HL-60 (cell line): ENCODE measurements at regions not wholly inside any gene's neighbourhood (a gene's known extent, or its start where the extent isn't known, plus 50 kb on each side); places are given as distances from the start of the nearest gene placed in this dataset.

Experiments used
- POLR2AphosphoS5 ChIP-seq: IDR thresholded peaks from 2 replicates; pipeline ENCODE4 v1.6.1; 2012; ENCODE audit warnings: low read depth
- SPI1 ChIP-seq: IDR thresholded peaks from 2 replicates; pipeline ENCODE4 v1.6.1; 2012; ENCODE audit warnings: low read depth, mild to moderate bottlenecking, borderline replicate concordance
- TF ChIP-seq, protein P1 (sequence below): IDR thresholded peaks from one replicate; pipeline ENCODE4 v1.5.1; 2011; ENCODE audit warnings: low read length, control low read depth, inconsistent platforms; ENCODE audit not compliant: insufficient read depth
- TF ChIP-seq, protein P2 (sequence below): IDR thresholded peaks from 2 replicates; pipeline ENCODE4 v1.6.1; 2012; ENCODE audit warnings: low read depth; ENCODE audit not compliant: insufficient replicate concordance

DNA sequence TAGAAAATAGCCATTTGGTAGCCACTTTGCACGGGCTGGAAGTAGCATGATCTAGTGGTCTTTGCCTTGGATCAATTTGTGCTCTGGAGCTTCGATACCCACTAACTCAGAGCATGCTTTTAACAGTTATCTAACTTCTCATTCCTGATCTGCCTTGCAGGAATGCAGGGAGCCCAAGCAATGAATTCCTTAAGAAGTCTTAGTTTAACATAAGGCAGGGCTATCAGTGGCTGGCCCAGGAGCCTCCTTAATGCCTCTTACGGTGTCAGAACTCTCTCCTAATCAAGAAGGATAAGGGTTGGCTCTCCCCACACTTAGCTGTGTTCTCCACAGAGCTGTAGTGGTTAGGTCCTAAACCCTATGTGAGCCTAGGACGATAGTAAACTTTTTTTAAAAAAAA, 95.8 kb upstream of the TBCA start:
- TF ChIP-seq, protein P1, sequence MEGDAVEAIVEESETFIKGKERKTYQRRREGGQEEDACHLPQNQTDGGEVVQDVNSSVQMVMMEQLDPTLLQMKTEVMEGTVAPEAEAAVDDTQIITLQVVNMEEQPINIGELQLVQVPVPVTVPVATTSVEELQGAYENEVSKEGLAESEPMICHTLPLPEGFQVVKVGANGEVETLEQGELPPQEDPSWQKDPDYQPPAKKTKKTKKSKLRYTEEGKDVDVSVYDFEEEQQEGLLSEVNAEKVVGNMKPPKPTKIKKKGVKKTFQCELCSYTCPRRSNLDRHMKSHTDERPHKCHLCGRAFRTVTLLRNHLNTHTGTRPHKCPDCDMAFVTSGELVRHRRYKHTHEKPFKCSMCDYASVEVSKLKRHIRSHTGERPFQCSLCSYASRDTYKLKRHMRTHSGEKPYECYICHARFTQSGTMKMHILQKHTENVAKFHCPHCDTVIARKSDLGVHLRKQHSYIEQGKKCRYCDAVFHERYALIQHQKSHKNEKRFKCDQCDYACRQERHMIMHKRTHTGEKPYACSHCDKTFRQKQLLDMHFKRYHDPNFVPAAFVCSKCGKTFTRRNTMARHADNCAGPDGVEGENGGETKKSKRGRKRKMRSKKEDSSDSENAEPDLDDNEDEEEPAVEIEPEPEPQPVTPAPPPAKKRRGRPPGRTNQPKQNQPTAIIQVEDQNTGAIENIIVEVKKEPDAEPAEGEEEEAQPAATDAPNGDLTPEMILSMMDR = no peak
- TF ChIP-seq SPI1 (no peak), POLR2AphosphoS5 (no peak)
- TF ChIP-seq, protein P2, sequence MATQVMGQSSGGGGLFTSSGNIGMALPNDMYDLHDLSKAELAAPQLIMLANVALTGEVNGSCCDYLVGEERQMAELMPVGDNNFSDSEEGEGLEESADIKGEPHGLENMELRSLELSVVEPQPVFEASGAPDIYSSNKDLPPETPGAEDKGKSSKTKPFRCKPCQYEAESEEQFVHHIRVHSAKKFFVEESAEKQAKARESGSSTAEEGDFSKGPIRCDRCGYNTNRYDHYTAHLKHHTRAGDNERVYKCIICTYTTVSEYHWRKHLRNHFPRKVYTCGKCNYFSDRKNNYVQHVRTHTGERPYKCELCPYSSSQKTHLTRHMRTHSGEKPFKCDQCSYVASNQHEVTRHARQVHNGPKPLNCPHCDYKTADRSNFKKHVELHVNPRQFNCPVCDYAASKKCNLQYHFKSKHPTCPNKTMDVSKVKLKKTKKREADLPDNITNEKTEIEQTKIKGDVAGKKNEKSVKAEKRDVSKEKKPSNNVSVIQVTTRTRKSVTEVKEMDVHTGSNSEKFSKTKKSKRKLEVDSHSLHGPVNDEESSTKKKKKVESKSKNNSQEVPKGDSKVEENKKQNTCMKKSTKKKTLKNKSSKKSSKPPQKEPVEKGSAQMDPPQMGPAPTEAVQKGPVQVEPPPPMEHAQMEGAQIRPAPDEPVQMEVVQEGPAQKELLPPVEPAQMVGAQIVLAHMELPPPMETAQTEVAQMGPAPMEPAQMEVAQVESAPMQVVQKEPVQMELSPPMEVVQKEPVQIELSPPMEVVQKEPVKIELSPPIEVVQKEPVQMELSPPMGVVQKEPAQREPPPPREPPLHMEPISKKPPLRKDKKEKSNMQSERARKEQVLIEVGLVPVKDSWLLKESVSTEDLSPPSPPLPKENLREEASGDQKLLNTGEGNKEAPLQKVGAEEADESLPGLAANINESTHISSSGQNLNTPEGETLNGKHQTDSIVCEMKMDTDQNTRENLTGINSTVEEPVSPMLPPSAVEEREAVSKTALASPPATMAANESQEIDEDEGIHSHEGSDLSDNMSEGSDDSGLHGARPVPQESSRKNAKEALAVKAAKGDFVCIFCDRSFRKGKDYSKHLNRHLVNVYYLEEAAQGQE = no peak
